BE2C (cell line): ENCODE measurements at regions not wholly inside any gene's neighbourhood (a gene's known extent, or its start where the extent isn't known, plus 50 kb on each side); places are given as distances from the start of the nearest gene placed in this dataset.

Experiments used
- DNase-seq: peaks from one replicate; pipeline ENCODE4 v3.0.0-alpha.2; 2020
- H3K27me3 ChIP-seq: fragments of 250-450 bp; sonication (Bioruptor Pico); 2 replicates; pipeline ENCODE4 v1.5.1; 2020; ENCODE audit warnings: mild to moderate bottlenecking
- H3K36me3 ChIP-seq: fragments of 250-450 bp; sonication (Bioruptor Pico); 2 replicates; pipeline ENCODE4 v1.5.1; 2020; ENCODE audit warnings: mild to moderate bottlenecking
- H3K4me1 ChIP-seq: fragments of 250-450 bp; sonication (Bioruptor Pico); 2 replicates; pipeline ENCODE4 v1.5.1; 2020
- H3K4me3 ChIP-seq: 2 replicates; pipeline ENCODE4 v1.5.1; 2011; ENCODE audit warnings: low read depth, low read length
- H3K9me3 ChIP-seq: fragments of 250-450 bp; sonication (Bioruptor Pico); 2 replicates; pipeline ENCODE4 v1.5.1; 2020
- CTCF ChIP-seq: IDR thresholded peaks from 2 replicates; pipeline ENCODE4 v1.5.1; 2012; ENCODE audit warnings: mild to moderate bottlenecking, low read depth, low read length

GRCh38 chr1:8182034-8182761 is 135.7 kb upstream of the SLC45A1 start:
- no peak for TF ChIP-seq CTCF
- DNase-seq, result no peak
- no peaks in the 10 kb centered on the region for H3K4me1 ChIP-seq
- H3K36me3 ChIP-seq, result no peaks in the 10 kb centered on the region
- H3K27me3 ChIP-seq, result no peaks in the 10 kb centered on the region
- no peaks in the 10 kb centered on the region for H3K9me3 ChIP-seq
- no peak overlapping the region for H3K4me3 ChIP-seq

GRCh38 chr1:8179132-8179793 is 138.7 kb upstream of the SLC45A1 start:
- no peak for DNase-seq
- no peaks in the 10 kb centered on the region for H3K9me3 ChIP-seq
- H3K36me3 ChIP-seq, result no peaks in the 10 kb centered on the region
- no peaks in the 10 kb centered on the region for H3K27me3 ChIP-seq
- no peaks in the 10 kb centered on the region for H3K4me1 ChIP-seq
- TF ChIP-seq CTCF, result no peak
- no peak overlapping the region for H3K4me3 ChIP-seq

- DNase-seq, result no peak
- no peaks in the 10 kb centered on the region for H3K36me3 ChIP-seq
- H3K4me3 ChIP-seq, result no peak overlapping the region
- H3K27me3 ChIP-seq, result no peaks in the 10 kb centered on the region
- no peaks in the 10 kb centered on the region for H3K4me1 ChIP-seq
- TF ChIP-seq CTCF, result no peak
- no peaks in the 10 kb centered on the region for H3K9me3 ChIP-seq
Observed at GRCh38 chr1:8176279-8176678, 141.6 kb upstream of the SLC45A1 start.

- H3K4me1 ChIP-seq, result no peaks in the 10 kb centered on the region
- no peak for TF ChIP-seq CTCF
Observed at GRCh38 chr1:8174807-8175206, 143.1 kb upstream of the SLC45A1 start.

GRCh38 chr1:8171751-8172464 is 145.8 kb upstream of the ERRFI1 start:
- DNase-seq, result no peak
- Histone ChIP-seq H3K36me3 (no peaks in the 10 kb centered on the region), H3K4me3 (no peak overlapping the region), H3K27me3 (no peaks in the 10 kb centered on the region), H3K9me3 (no peaks in the 10 kb centered on the region), H3K4me1 (no peaks in the 10 kb centered on the region)
- no peak for TF ChIP-seq CTCF

More at GRCh38 chr1:8174807-8175206, 143.1 kb upstream of the SLC45A1 start:
- H3K36me3 ChIP-seq, result no peaks in the 10 kb centered on the region
- H3K4me3 ChIP-seq, result no peak overlapping the region
- no peak for DNase-seq
- no peaks in the 10 kb centered on the region for H3K9me3 ChIP-seq
- H3K27me3 ChIP-seq, result no peaks in the 10 kb centered on the region
